ENCODE measurements at regions not wholly inside any gene's neighbourhood (a gene's known extent, or its start where the extent isn't known, plus 50 kb on each side); places are given as distances from the start of the nearest gene placed in this dataset.

DNA sequence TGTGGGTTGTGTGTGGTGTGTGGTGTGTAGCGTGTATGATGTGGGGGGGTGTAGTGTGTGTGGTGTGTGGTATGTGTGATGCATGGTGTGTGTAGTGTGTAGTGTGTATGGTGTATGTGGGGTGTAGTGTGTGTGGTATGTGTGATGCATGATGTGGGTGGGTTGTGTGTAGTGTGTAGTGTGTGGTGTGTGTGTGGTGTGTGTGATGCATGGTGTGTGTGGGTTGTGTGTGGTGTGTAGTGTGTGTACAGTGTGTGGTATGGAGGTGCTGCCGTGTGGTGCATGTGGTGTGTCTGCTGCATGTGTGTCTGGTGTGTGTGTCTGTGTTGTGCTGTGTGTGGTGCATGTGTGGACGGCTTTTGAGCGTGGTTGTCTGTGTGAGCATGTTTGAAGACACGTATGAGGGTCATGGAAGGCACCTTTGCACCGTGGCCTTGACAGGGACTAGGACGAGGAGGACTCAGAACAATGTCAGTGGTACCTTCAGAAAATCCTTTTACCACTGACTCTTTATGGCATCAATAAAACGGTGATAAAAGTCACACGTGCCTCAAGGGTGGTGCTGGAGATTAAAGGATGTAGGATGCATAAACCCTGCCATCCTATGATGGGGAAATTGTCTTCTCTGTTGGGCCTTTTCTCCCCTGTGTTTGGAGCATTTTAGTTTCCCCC is 328.7 kb upstream of the B3GAT1 start:
- Mint-ChIP-seq H3K9me3 (no peaks in the 10 kb centered on the region), H3K27me3 (ENCODE audit: low read depth) (peaks cover 14% of the 10 kb centered on the region), H3K4me3 (no peak overlapping the region), H3K27ac (no peak overlapping the region), H3K36me3 (ENCODE audit: insufficient read depth in 1 of 3, low read depth in 3 of 3) (no peaks in the 10 kb centered on the region), H3K4me1 (peaks cover 3 to 7% of the 10 kb centered on the region in 2 experiments)
- Histone ChIP-seq H2AFZ (ENCODE audit: low read length) (no peak overlapping the region), H3K23ac (ENCODE audit: insufficient read length, low read depth, low read length) (no peak overlapping the region), H3K79me1 (ENCODE audit: insufficient read depth, low read depth, low read length, poor library complexity, severe bottlenecking) (no peaks in the 10 kb centered on the region), H4K5ac (ENCODE audit: insufficient read length, low read depth, low read length) (peak overlapping the region; percentile 23), H4K20me1 (ENCODE audit: control insufficient read depth, insufficient read depth, insufficient read length) (no peaks in the 10 kb centered on the region), H3K79me2 (ENCODE audit: insufficient read depth, low read length) (no peaks in the 10 kb centered on the region), H3K27ac (ENCODE audit: insufficient read length, low read depth, low read length) (no peak overlapping the region), H2BK12ac (ENCODE audit: insufficient read length, low read depth, low read length) (no peak overlapping the region), H3K4me1 (ENCODE audit: insufficient read depth, low read length) (no peaks in the 10 kb centered on the region), H4K8ac (replicated peaks; ENCODE audit: insufficient read length, low read depth, low read length) (no peak overlapping the region), H3K18ac (ENCODE audit: insufficient read length, low read depth, low read length) (no peak overlapping the region), H2BK20ac (ENCODE audit: low read depth, low read length, poor library complexity, severe bottlenecking) (no peak overlapping the region), H2AK5ac (ENCODE audit: insufficient read length, low read length) (no peak overlapping the region), H4K91ac (ENCODE audit: insufficient read length, low read depth, low read length) (no peak overlapping the region), H3K9me3 (ENCODE audit: control insufficient read depth, low read depth, low read length) (no peaks in the 10 kb centered on the region), H3K14ac (ENCODE audit: insufficient read depth, low read length) (no peak overlapping the region; the same call in 1 of the 2 replicates), H2BK15ac (ENCODE audit: low read depth, low read length) (no peak overlapping the region), H2BK5ac (ENCODE audit: insufficient read length, low read length) (no peak overlapping the region), H3K4me2 (ENCODE audit: insufficient read depth, insufficient read length, low read length) (no peak overlapping the region), H3T11ph (ENCODE audit: low read length) (no peak overlapping the region), H3K23me2 (ENCODE audit: insufficient read length, low read depth, low read length, poor library complexity, severe bottlenecking) (no peaks in the 10 kb centered on the region), H3K27me3 (ENCODE audit: insufficient read depth, low read length) (no peaks in the 10 kb centered on the region), H3K4ac (ENCODE audit: low read depth, low read length) (no peak overlapping the region), H3K9ac (ENCODE audit: extremely low read depth, insufficient read length, low read length) (no peak overlapping the region), H3K56ac (ENCODE audit: insufficient read length, low read depth, low read length) (no peak overlapping the region), H2BK120ac (ENCODE audit: low read depth, low read length, poor library complexity, severe bottlenecking) (no peak overlapping the region)
- TF ChIP-seq, protein P1, sequence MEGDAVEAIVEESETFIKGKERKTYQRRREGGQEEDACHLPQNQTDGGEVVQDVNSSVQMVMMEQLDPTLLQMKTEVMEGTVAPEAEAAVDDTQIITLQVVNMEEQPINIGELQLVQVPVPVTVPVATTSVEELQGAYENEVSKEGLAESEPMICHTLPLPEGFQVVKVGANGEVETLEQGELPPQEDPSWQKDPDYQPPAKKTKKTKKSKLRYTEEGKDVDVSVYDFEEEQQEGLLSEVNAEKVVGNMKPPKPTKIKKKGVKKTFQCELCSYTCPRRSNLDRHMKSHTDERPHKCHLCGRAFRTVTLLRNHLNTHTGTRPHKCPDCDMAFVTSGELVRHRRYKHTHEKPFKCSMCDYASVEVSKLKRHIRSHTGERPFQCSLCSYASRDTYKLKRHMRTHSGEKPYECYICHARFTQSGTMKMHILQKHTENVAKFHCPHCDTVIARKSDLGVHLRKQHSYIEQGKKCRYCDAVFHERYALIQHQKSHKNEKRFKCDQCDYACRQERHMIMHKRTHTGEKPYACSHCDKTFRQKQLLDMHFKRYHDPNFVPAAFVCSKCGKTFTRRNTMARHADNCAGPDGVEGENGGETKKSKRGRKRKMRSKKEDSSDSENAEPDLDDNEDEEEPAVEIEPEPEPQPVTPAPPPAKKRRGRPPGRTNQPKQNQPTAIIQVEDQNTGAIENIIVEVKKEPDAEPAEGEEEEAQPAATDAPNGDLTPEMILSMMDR (conservative IDR thresholded peaks at IDR 0.05): no peak
- WGBS (ENCODE audit: extremely low coverage, insufficient read length, low lambda C conversion rate): no CpG with 5 or more reads among the region's 9 CpGs
- DNase-seq: no peak
